ENCODE measurements at regions not wholly inside any gene's neighbourhood (a gene's known extent, or its start where the extent isn't known, plus 50 kb on each side); places are given as distances from the start of the nearest gene placed in this dataset.

DNA sequence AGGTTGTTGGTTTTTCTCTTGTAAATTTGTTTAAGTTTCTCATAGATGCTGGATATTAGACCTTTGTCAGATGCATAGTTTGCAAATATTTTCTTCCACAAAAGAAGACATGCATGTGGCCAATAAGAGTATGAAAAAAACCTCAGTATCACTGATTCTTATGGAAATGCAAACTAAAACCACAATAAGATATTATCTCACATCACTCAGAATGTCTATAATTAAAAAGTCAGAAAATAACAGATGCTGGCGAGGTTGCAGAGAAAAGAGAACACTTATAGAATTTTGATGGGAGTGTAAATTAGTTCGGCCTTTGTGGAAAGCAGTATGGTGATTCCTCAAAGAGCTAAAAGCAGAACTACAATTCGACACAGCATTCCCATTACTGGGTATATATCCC lies 1355.6 kb downstream of the FAM133A start:
- TF ChIP-seq ZFX (IDR thresholded peaks at IDR 0.05): no peak
- TF ChIP-seq, protein P1, sequence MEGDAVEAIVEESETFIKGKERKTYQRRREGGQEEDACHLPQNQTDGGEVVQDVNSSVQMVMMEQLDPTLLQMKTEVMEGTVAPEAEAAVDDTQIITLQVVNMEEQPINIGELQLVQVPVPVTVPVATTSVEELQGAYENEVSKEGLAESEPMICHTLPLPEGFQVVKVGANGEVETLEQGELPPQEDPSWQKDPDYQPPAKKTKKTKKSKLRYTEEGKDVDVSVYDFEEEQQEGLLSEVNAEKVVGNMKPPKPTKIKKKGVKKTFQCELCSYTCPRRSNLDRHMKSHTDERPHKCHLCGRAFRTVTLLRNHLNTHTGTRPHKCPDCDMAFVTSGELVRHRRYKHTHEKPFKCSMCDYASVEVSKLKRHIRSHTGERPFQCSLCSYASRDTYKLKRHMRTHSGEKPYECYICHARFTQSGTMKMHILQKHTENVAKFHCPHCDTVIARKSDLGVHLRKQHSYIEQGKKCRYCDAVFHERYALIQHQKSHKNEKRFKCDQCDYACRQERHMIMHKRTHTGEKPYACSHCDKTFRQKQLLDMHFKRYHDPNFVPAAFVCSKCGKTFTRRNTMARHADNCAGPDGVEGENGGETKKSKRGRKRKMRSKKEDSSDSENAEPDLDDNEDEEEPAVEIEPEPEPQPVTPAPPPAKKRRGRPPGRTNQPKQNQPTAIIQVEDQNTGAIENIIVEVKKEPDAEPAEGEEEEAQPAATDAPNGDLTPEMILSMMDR (conservative IDR thresholded peaks at IDR 0.05): no peak
- H3K27ac ChIP-seq: no peak overlapping the region

DNA sequence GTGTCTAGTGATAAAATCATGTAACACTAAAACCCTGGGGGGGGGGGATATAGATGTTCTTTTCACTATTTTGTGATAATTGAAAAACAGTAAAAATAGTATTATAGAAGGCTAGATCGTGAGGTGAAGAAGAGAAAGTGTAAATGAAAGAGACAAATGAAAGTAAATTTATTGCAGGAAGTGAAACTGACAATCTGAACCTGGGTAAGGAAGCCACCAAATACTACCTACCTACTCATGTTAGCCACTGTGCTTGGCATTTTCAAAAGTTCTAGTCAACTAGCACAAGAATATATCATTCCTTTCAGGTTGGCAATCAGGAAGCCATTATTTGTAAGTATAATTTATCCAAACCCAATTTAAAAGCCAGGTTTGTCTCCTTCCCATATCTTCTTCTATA lies 1366.1 kb downstream of the FAM133A start:
- TF ChIP-seq, protein P1 (conservative IDR thresholded peaks at IDR 0.05): no peak
- no peak for TF ChIP-seq ZFX (IDR thresholded peaks at IDR 0.05)
- H3K27ac ChIP-seq: no peak overlapping the region

DNA sequence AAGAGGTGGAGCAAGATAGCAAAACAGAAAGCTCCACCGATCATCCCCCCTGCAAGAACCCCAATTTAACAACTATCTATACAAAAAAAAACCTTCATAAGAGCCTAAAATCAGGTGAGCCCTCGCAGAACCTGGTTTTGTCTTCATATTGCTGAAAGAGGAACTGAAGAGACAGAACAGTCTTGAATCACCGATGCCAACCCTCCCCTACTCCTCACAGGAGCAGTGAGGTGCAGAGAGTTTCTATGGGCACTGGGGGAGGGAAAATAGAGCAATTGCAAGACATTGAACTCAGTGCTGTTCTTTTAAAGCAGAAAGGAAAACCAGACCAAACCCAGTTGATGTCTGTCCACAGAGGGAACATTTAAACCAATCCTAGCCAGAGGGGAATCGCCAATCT lies 1370.3 kb downstream of the FAM133A start:
- H3K27ac ChIP-seq: no peak overlapping the region
- TF ChIP-seq ZFX (IDR thresholded peaks at IDR 0.05): no peak
- TF ChIP-seq, protein P1 (conservative IDR thresholded peaks at IDR 0.05): no peak

DNA sequence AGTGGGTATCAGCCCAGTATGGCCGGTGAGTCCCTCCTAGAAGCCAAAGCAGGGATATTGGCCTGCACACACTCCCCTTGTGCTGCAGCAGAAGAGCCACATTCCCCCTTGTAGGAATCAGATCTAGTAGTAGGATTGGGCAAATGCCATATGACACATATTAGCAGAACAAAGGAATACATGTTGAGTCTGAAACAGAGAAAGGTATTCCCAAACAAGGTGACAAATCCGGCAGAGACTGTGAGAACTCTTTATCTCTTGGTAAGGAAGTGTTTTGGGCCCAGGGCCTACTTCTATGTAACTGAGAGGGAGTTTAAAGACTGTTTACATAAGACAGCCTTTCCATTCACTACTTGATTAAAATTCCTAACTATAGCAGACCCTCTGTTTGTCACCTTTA lies 1382.0 kb downstream of the FAM133A start:
- TF ChIP-seq, protein P1 (conservative IDR thresholded peaks at IDR 0.05): no peak
- no peak for TF ChIP-seq ZFX (IDR thresholded peaks at IDR 0.05)
- no peak overlapping the region for H3K27ac ChIP-seq

DNA sequence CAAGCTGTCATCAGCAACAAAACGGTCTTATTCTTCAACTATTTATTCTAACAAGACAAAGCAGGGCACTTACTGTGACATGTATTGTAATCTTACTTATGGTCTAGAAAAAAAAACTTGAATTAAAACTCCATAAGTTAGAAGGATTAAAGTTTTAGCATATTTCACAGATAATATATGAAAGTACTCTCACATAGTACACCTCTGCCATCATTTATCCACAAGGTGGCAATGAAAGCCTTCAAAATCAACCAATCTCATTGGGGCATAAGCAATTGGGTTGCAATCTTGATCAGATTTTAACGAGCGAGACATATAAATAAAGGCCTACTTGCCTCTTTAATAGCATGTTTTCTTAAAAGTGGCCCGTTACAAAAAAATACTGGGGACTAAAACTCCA lies 1382.9 kb downstream of the FAM133A start:
- no peak overlapping the region for H3K27ac ChIP-seq
- TF ChIP-seq ZFX (IDR thresholded peaks at IDR 0.05): no peak
- TF ChIP-seq, protein P1 (conservative IDR thresholded peaks at IDR 0.05): peak; percentile 39

DNA sequence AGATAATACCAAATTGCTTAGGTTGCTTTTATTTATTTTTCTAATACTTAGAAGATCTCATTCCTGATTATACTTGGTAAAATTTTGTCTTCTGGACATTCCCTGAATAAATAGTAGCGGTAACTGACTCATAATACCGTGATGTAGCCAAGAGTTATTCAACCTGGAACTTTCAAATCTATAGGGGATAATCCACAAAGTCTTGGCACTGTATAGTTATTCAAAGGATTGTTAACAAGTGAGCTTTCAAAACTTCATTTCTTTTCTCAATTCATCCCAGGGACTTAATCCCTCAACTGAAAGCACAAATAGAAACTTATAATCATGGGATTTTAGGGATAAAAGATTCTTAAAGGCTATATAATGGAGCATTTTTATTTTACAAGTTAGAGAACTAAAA lies 1383.3 kb downstream of the FAM133A start:
- H3K27ac ChIP-seq: no peak overlapping the region
- no peak for TF ChIP-seq ZFX (IDR thresholded peaks at IDR 0.05)
- TF ChIP-seq, protein P1 (conservative IDR thresholded peaks at IDR 0.05): no peak

DNA sequence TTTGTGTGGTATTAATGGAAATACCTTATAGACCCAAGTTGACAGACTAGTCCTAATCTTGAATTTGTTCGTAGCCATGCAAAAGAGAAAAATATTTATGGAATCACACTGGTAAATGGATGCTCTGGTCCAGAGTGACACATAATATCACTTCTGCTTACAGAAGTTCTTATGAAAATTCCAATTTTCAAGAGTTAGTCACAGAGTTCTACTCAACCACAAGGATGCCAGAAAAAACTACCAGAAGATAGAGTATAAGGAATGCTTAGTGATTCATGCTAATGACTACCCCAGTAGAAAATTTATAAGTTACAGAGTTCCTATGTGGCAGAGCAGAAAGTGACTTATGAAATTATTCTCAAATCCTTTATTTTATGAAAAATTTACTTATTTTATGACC lies 1384.8 kb downstream of the FAM133A start:
- no peak overlapping the region for H3K27ac ChIP-seq
- TF ChIP-seq ZFX (IDR thresholded peaks at IDR 0.05): no peak
- TF ChIP-seq, protein P1 (conservative IDR thresholded peaks at IDR 0.05): no peak
